Endothelial cell of umbilical vein (primary cell): ENCODE measurements at regions not wholly inside any gene's neighbourhood (a gene's known extent, or its start where the extent isn't known, plus 50 kb on each side); places are given as distances from the start of the nearest gene placed in this dataset.

ENCODE experiments used
- BruUV-seq: library from RNA; stranded (reverse); fragments of 400-500 nt; replicated peaks from 2 replicates; lab custom pipeline; 2021; lab: Mats Ljungman, UMichigan
- CTCF ChIA-PET: fragments of 300-600, 350-600 bp; sonication (Branson Sonifier 250); formaldehyde crosslinking; loops from one replicate; lab custom pipeline; 2021; ENCODE audit warnings: antibody characterized with exemption, inconsistent platforms; lab: Charles Lee
- POLR2A ChIA-PET: fragments of 300-600, 350-600 bp; sonication (Branson Sonifier 250); formaldehyde crosslinking; loops from one replicate; lab custom pipeline; 2021; ENCODE audit warnings: antibody characterized with exemption, inconsistent platforms; lab: Charles Lee
- DNase-seq: peaks from one replicate; pipeline ENCODE4 v3.0.0-alpha.2; 2011; ENCODE audit warnings: low read depth, low spot score
- FAIRE-seq: peaks from 2 replicates; lab custom pipeline; 2011; peaks lifted over from hg19 to GRCh38; lab: Jason Lieb, UNC
- H2AFZ ChIP-seq: 2 replicates; pipeline ENCODE4 v1.6.0; 2012; ENCODE audit warnings: low read depth, low read length, control low read depth, inconsistent platforms
- H3K27ac ChIP-seq: 2 replicates; pipeline ENCODE4 v1.5.1; 2011; ENCODE audit warnings: low read depth, mild to moderate bottlenecking, control low read depth, low read length, moderate library complexity; ENCODE audit not compliant: insufficient read depth
- H3K27me3 ChIP-seq, 2 experiments: 2 replicates each; pipeline versions ENCODE4 v1.6.0 to v1.6.1; 2011; ENCODE audit warnings: low read length in 2 of 2, mixed read lengths in 1 of 2; ENCODE audit not compliant: control insufficient read depth in 2 of 2, insufficient read depth in 2 of 2
- H3K36me3 ChIP-seq, 2 experiments: 2 replicates in 1 of 2; 3 replicates in 1 of 2; pipeline ENCODE4 v1.5.1; 2011; ENCODE audit warnings: low read length in 2 of 2, mild to moderate bottlenecking in 1 of 2, moderate library complexity in 1 of 2; ENCODE audit not compliant: control insufficient read depth in 2 of 2, insufficient read depth in 2 of 2; ENCODE audit errors: extremely low read depth in 1 of 2
- H3K4me1 ChIP-seq: 3 replicates; pipeline ENCODE4 v1.5.1; 2011; ENCODE audit warnings: mild to moderate bottlenecking, low read length; ENCODE audit not compliant: control insufficient read depth, insufficient read depth; ENCODE audit errors: extremely low read depth
- H3K4me2 ChIP-seq: 2 replicates; pipeline ENCODE4 v1.6.1; 2011; ENCODE audit warnings: low read length, control low read depth, mixed read lengths; ENCODE audit not compliant: insufficient read depth
- H3K4me3 ChIP-seq, 3 experiments: fragments of 200-600 bp in 1 of 3; sonication (generic), shearing (Covaris generic) in 1 of 3; replicated peaks in 1 of 3; 2 replicates each; pipeline ENCODE4 v1.5.1; 2011 to 2016; ENCODE audit warnings: control low read depth in 3 of 3, low read length in 3 of 3, mild to moderate bottlenecking in 2 of 3, inconsistent platforms in 1 of 3, low read depth in 1 of 3, moderate library complexity in 1 of 3; ENCODE audit not compliant: insufficient read depth in 1 of 3
- H3K79me2 ChIP-seq: 2 replicates; pipeline ENCODE4 v1.6.0; 2012; ENCODE audit warnings: low read length, inconsistent platforms; ENCODE audit not compliant: control insufficient read depth, insufficient read depth
- H3K9ac ChIP-seq: replicated peaks from 2 replicates; pipeline ENCODE3; 2011; ENCODE audit warnings: low read length, control low read depth; ENCODE audit not compliant: insufficient read depth; ENCODE audit errors: extremely low read depth
- H3K9me1 ChIP-seq: replicated peaks from 3 replicates; pipeline ENCODE4 v1.6.0; 2011; ENCODE audit warnings: mild to moderate bottlenecking, low read length; ENCODE audit not compliant: control insufficient read depth, insufficient read depth; ENCODE audit errors: extremely low read depth
- H3K9me3 ChIP-seq: replicated peaks from 2 replicates; pipeline ENCODE4 v1.5.1; 2012; ENCODE audit warnings: low read length, inconsistent platforms; ENCODE audit not compliant: control insufficient read depth, insufficient read depth
- H4K20me1 ChIP-seq: replicated peaks from 2 replicates; pipeline ENCODE3; 2011; ENCODE audit warnings: mild to moderate bottlenecking, low read length; ENCODE audit not compliant: control insufficient read depth, insufficient read depth; ENCODE audit errors: extremely low read depth
- EZH2 ChIP-seq: IDR thresholded peaks from 2 replicates; pipeline ENCODE4 v1.6.1; 2012; ENCODE audit warnings: borderline replicate concordance, low read depth, mild to moderate bottlenecking, moderate library complexity, low read length, inconsistent platforms; ENCODE audit not compliant: severe bottlenecking
- FOS ChIP-seq: IDR thresholded peaks from 2 replicates; pipeline ENCODE4 v1.6.1; 2011; ENCODE audit warnings: mild to moderate bottlenecking, low read length, moderate library complexity, borderline replicate concordance; ENCODE audit not compliant: insufficient read depth
- GATA2 ChIP-seq: IDR thresholded peaks from 2 replicates; pipeline ENCODE4 v1.7.0; 2011; ENCODE audit warnings: low read depth, mild to moderate bottlenecking, moderate library complexity, mixed read lengths, low read length; ENCODE audit not compliant: insufficient read length, insufficient read depth
- MYC ChIP-seq: IDR thresholded peaks from one replicate; pipeline ENCODE4 v1.6.1; 2011; ENCODE audit warnings: mild to moderate bottlenecking, low read depth, low read length
- POLR2A ChIP-seq: IDR thresholded peaks from 2 replicates; pipeline ENCODE4 v1.6.1; 2012; ENCODE audit warnings: low read depth, mild to moderate bottlenecking, control low read depth, low read length
- POLR2AphosphoS5 ChIP-seq: IDR thresholded peaks from 2 replicates; pipeline ENCODE4 v1.6.1; 2012; ENCODE audit warnings: low read depth, mild to moderate bottlenecking, control low read depth, low read length, moderate library complexity; ENCODE audit not compliant: insufficient read depth
- dilution Hi-C: fragments of 300-500 bp; cut with MboI; formaldehyde crosslinking; loops from one replicate; pipeline ENCODE4 v1.15.0; 2019; ENCODE audit warnings: low sequenced_read_pairs; ENCODE audit not compliant: extremely low pct_ligation_motif_present
- intact Hi-C: fragments of 100-400 bp; cut with micrococcal nuclease; formaldehyde crosslinking; loops from one replicate; pipeline ENCODE4 v1.10.0; 2022
- TF ChIP-seq, protein P1 (sequence below), 2 donors: IDR thresholded peaks; 1 replicate in 1 of 2; 2 replicates in 1 of 2; pipeline ENCODE4 v1.5.1; 2011; ENCODE audit warnings: low read length in 2 of 2, mild to moderate bottlenecking in 2 of 2, moderate library complexity in 2 of 2, control low read depth in 1 of 2, inconsistent platforms in 1 of 2, low read depth in 1 of 2; ENCODE audit not compliant: insufficient read depth in 1 of 2; ENCODE audit errors: extremely low read depth in 1 of 2

DNA sequence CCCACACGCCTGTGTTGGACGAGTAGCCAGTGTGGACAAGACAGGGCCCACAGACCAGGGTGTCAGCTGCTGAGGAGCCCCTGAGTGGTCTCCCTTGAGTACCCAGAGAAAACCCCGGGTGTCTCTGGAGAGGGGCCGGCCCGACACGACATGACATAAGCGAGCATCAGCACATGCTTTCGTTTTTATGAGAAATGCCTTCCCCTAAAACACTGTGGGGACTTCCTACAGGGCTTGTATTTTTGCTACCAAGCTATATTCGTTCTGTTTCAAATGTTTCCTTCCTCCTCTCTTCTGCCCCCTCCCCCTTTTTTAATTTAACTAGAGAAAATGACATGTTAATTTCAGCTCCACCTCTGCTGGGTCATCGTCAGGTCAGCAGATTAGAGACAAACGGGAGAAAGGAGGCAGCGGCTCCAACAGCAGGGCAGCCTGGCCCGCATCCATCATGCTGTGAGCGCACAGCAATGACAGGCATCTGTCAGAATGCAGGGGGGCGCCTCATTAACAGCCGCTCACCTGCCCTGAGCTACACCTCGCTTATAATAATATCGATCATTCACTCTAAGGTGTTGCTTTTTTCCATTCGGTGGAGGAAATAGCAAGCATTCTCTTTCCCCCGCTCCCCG is 286.2 kb downstream of the ZNF516 start:
- FAIRE-seq, result no peak
- Histone ChIP-seq H3K9me3 (no peaks in the 10 kb centered on the region), H3K27ac (no peak overlapping the region), H2AFZ (no peak overlapping the region), H3K36me3 (no peaks in the 10 kb centered on the region), H4K20me1 (no peaks in the 10 kb centered on the region), H3K4me1 (no peaks in the 10 kb centered on the region), H3K4me3 (no peak overlapping the region), H3K9ac (no peak overlapping the region), H3K27me3 (no peaks in the 10 kb centered on the region), H3K4me2 (no peak overlapping the region), H3K79me2 (no peaks in the 10 kb centered on the region), H3K9me1 (no peaks in the 10 kb centered on the region)
- dilution Hi-C loops (no loop called here), intact Hi-C loops (no loop called here)
- POLR2A ChIA-PET, result no interaction called here
- TF ChIP-seq POLR2AphosphoS5, result no peak
- no peak for TF ChIP-seq POLR2A
- no peak for TF ChIP-seq EZH2
- no TSS peak for BruUV-seq
- DNase-seq, result no peak
- CTCF ChIA-PET, result no interaction called here

DNA sequence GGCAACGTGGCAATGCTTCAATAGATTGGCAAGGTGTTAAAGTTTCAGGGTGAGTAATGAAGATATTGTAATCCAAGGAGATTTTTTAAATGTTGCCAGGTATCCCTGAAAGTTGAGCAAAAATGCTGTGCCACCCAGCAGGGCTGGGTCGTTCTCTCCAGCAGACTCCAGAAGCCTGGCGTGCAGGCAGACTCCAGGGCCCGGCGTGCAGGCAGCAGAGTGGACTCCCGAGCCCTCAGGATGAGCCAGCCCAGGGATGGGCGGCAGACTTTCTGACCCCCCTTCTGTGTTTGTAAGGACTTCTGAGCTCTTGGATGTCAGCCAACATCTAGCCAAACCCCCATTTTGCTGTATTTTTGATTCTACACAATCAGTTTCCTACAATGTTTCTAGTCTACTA is 289.1 kb downstream of the ZNF516 start:
- Histone ChIP-seq H2AFZ (no peak overlapping the region), H3K4me3 (no peak overlapping the region), H3K9me1 (no peaks in the 10 kb centered on the region), H4K20me1 (no peaks in the 10 kb centered on the region), H3K27ac (no peak overlapping the region), H3K36me3 (no peaks in the 10 kb centered on the region), H3K79me2 (no peaks in the 10 kb centered on the region), H3K9me3 (no peaks in the 10 kb centered on the region), H3K9ac (no peak overlapping the region), H3K4me1 (no peaks in the 10 kb centered on the region), H3K4me2 (no peak overlapping the region), H3K27me3 (no peaks in the 10 kb centered on the region)
- no TSS peak for BruUV-seq
- TF ChIP-seq EZH2 (no peak), GATA2 (no peak), POLR2AphosphoS5 (no peak), FOS (no peak), MYC (no peak)
- TF ChIP-seq, protein P1, sequence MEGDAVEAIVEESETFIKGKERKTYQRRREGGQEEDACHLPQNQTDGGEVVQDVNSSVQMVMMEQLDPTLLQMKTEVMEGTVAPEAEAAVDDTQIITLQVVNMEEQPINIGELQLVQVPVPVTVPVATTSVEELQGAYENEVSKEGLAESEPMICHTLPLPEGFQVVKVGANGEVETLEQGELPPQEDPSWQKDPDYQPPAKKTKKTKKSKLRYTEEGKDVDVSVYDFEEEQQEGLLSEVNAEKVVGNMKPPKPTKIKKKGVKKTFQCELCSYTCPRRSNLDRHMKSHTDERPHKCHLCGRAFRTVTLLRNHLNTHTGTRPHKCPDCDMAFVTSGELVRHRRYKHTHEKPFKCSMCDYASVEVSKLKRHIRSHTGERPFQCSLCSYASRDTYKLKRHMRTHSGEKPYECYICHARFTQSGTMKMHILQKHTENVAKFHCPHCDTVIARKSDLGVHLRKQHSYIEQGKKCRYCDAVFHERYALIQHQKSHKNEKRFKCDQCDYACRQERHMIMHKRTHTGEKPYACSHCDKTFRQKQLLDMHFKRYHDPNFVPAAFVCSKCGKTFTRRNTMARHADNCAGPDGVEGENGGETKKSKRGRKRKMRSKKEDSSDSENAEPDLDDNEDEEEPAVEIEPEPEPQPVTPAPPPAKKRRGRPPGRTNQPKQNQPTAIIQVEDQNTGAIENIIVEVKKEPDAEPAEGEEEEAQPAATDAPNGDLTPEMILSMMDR (IDR thresholded peaks at IDR 0.05; ENCODE audit: extremely low read depth in 1 of 2, insufficient read depth in 1 of 2, low read depth in 1 of 2, low read length in 2 of 2), result no peak
- POLR2A ChIA-PET, result no interaction called here
- CTCF ChIA-PET, result no interaction called here
- intact Hi-C loops (no loop called here), dilution Hi-C loops (no loop called here)
- FAIRE-seq (no peak), DNase-seq (no peak)
